Heart left ventricle (tissue), 16 donors: ENCODE measurements at regions not wholly inside any gene's neighbourhood (a gene's known extent, or its start where the extent isn't known, plus 50 kb on each side); places are given as distances from the start of the nearest gene placed in this dataset.
A peak's percentile ranks its signal among the peaks of the same experiment; 100 is the strongest.

ENCODE experiments used
- ATAC-seq, 4 donors: fragments of 200-7000 bp; cut with Tn5 transposase; one replicate each; pipeline ENCODE4 v1.9.1; 2020 to 2022; ENCODE audit warnings: moderate library complexity in 4 of 4, mild to moderate bottlenecking in 3 of 4, moderate number of reproducible peaks in 1 of 4
- DNase-seq, 5 donors: peaks; one replicate each; pipeline ENCODE4 v3.0.0-alpha.2; 2020
- H3K27ac ChIP-seq, 12 donors: fragments of 200-600 bp; sonication (generic) in 4 of 12; one replicate each; pipeline versions ENCODE4 v1.5.0 to v1.8.0; 2016 to 2022; ENCODE audit warnings: mild to moderate bottlenecking in 2 of 12
- H3K27me3 ChIP-seq, 9 donors: fragments of 200-600 bp; sonication (generic) in 2 of 9; one replicate each; pipeline versions ENCODE4 v1.5.1 to v1.8.0; 2016 to 2022; ENCODE audit warnings: mild to moderate bottlenecking in 3 of 9
- H3K36me3 ChIP-seq, 9 donors: fragments of 200-600 bp; sonication (generic) in 2 of 9; one replicate each; pipeline versions ENCODE4 v1.5.0 to v1.8.0; 2018 to 2022; ENCODE audit warnings: mild to moderate bottlenecking in 2 of 9
- H3K4me1 ChIP-seq, 12 donors: fragments of 200-600 bp; sonication (generic) in 4 of 12; one replicate each; pipeline versions ENCODE4 v1.5.0 to v1.8.0; 2016 to 2022; ENCODE audit warnings: mild to moderate bottlenecking in 3 of 12
- H3K4me3 ChIP-seq, 12 donors: fragments of 200-600 bp; sonication (generic) in 4 of 12; one replicate each; pipeline versions ENCODE4 v1.5.0 to v1.8.0; 2017 to 2022; ENCODE audit warnings: mild to moderate bottlenecking in 9 of 12, moderate library complexity in 4 of 12
- H3K9me3 ChIP-seq, 12 donors: fragments of 200-600 bp; sonication (generic) in 4 of 12; one replicate each; pipeline versions ENCODE4 v1.5.0 to v1.8.0; 2016 to 2022; ENCODE audit warnings: mild to moderate bottlenecking in 1 of 12
- CTCF ChIP-seq, 12 donors: fragments of 200-600 bp; sonication (generic) in 4 of 12; IDR thresholded peaks; one replicate each; pipeline versions ENCODE4 v1.5.0 to v1.8.0; 2018 to 2022; ENCODE audit warnings: antibody characterized with exemption in 12 of 12, mild to moderate bottlenecking in 5 of 12
- POLR2A ChIP-seq, 2 donors: fragments of 450-650 bp; IDR thresholded peaks; one replicate each; pipeline ENCODE4 v1.6.1; 2017; ENCODE audit warnings: antibody characterized with exemption in 2 of 2, mild to moderate bottlenecking in 2 of 2, moderate library complexity in 2 of 2
- WGBS, 4 donors: extraction: QIAGEN DNeasy Blood & Tissue Kit in 2 of 4; methylation state at CpG; one replicate each; pipeline versions ENCODE4 v1.1.5 to v1.1.7; 2013 to 2018; 5-methylcytosine and 5-hydroxymethylcytosine counted together
- intact Hi-C, 10 donors: fragments of 100-400 bp; cut with DNase I; formaldehyde crosslinking; loops; one replicate each; pipeline versions ENCODE4 v1.11.1 to v1.14.2; 2022
- donor health status: ischemic (EF 13 %, LVEDD 7.1; RV severe dilation, severe dysfunction).
- donor health status: healthy with polysubstance abuse.
- donor health status: DM: no; HTN: yes; CAD: no.
- donor health status: DM: no; HTN: no; CAD: no.
- donor health status: ischemic (EF 25% LVEDD 6.9; RV normal size, moderate dysfunction).
- donor health status: ischemic (EF 25% LVEDD 5.7; RV mildly dilated, moderate dysfunction).
- donor health status: healthy.
- donor health status: DM: yes; HTN: yes; CAD: no.
- donor health status: ischemic (EF 35%, LVEDD 5.7; RV mildly dilated, moderate dysfunction).
- donor health status: nonischemic (EF 11% LVEDD 7.7; RV severe dilation, severe dysfunction).
- donor health status: DM: yes; HTN: yes; CAD: no.
- donor health status: PGD.
- donor health status: ischemic (EF 29% LVEDD 5.4; RV normal size, mild dysfunction).
- donor health status: nonischemic (EF 23%, LVEDD 6.1; RV moderate dilation, normal function).

GRCh38 chr9:13580760-13581159 lies 301.3 kb upstream of the MPDZ start:
- intact Hi-C loops, result loop anchor here in 2 of 10 donors (10.0 kb wide), 1 partner anchor 64 kb away; no protein-coding TSS in a partner anchor
- ATAC-seq (no peak), DNase-seq (no peak)
- peaks cover 0 to 10% (median under 1%) of the 10 kb centered on the region in 12 donors for H3K4me1 ChIP-seq
- H3K36me3 ChIP-seq, result no peaks in the 10 kb centered on the region
- no peaks in the 10 kb centered on the region for H3K27me3 ChIP-seq
- WGBS, 4 donors, result 90 to 97% (median 95%) methylated on average over 5 of the region's 5 CpGs
- TF ChIP-seq CTCF (IDR thresholded peaks at IDR 0.05) (no peak), POLR2A (IDR thresholded peaks at IDR 0.05) (no peak)
- H3K4me3 ChIP-seq, result no peak overlapping the region
- no peak overlapping the region for H3K27ac ChIP-seq
- no peaks in the 10 kb centered on the region for H3K9me3 ChIP-seq

- no peak for DNase-seq
- TF ChIP-seq CTCF (IDR thresholded peaks at IDR 0.05), result no peak
- no peak for TF ChIP-seq POLR2A (IDR thresholded peaks at IDR 0.05)
- H3K27ac ChIP-seq, result no peak overlapping the region
- no peak overlapping the region for H3K4me3 ChIP-seq
- intact Hi-C loops, result loop anchor here in 2 of 10 donors (10.0 kb wide), 1 partner anchor 65 kb away; no protein-coding TSS in a partner anchor
- 86 to 91% (median 89%) methylated on average over 3 of the region's 3 CpGs for WGBS, 4 donors
- H3K4me1 ChIP-seq, result peaks cover 0 to 13% (median 0%) of the 10 kb centered on the region in 12 donors
- no peaks in the 10 kb centered on the region for H3K36me3 ChIP-seq
- no peaks in the 10 kb centered on the region for H3K27me3 ChIP-seq
- no peaks in the 10 kb centered on the region for H3K9me3 ChIP-seq
- ATAC-seq, result no peak
These were observed 300.6 kb upstream of the MPDZ start for GRCh38 chr9:13580131-13580530.

DNA sequence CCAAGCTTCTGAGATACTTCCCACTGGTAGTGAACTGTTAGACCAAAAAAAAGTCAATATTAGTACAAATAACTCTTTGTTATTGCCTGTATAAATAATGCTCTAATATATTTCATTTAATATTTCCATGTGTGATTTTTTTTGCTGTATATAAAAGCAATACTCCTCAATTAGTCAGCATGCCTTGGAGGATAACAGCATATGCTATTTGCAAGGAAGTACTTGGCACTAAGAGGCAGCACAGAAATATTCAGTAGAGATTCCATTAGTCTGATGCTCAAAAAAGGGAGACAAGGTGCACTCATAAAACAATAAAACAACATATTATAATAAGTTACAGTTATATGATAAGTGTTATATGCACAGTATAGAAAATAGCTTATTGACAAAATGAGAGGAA lies 296.6 kb upstream of the MPDZ start:
- ATAC-seq (no peak), DNase-seq (no peak)
- no peaks in the 10 kb centered on the region for H3K9me3 ChIP-seq
- TF ChIP-seq POLR2A (IDR thresholded peaks at IDR 0.05), result no peak
- no peak for TF ChIP-seq CTCF (IDR thresholded peaks at IDR 0.05)
- H3K4me3 ChIP-seq, result no peak overlapping the region
- peaks cover 0 to 15% (median 1%) of the 10 kb centered on the region in 12 donors for H3K4me1 ChIP-seq
- intact Hi-C loops, result loop anchor here in 2 of 10 donors (5.0 to 10.0 kb wide), 2 partner anchors 129 to 769 kb away; no protein-coding TSS in a partner anchor
- peak overlapping the region in 5 of 12 donors; percentile 20 to 40 (median 29) for H3K27ac ChIP-seq
- H3K27me3 ChIP-seq, result no peaks in the 10 kb centered on the region
- no peaks in the 10 kb centered on the region for H3K36me3 ChIP-seq

DNA sequence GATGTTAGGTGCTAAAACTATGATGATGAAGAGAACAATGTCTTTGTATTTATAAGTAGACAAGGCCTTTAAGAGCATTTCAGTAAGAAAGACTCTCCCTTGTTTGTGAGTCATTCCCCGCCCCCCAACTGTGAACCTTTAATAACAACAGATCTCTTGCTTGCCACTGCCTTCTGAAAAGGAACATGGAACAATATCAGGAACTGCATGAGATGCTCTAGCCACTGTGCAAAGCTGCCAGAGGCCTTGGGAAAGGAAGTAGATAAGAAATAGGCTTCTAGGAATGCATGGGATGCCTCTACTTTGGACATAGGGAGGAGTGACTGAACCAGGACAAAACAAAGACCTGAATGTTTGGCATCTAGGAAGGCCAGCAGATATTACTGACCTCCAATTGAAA lies 296.1 kb upstream of the MPDZ start:
- DNase-seq (peak in 3 of 5 donors; percentile 41 to 61 (median 50)), ATAC-seq (peak; percentile 55 to 91 (median 70))
- intact Hi-C loops, result loop anchor here in 2 of 10 donors (5.0 to 10.0 kb wide), 2 partner anchors 128 to 769 kb away; no protein-coding TSS in a partner anchor
- Histone ChIP-seq H3K27me3 (no peaks in the 10 kb centered on the region), H3K27ac (peak overlapping the region in 10 of 12 donors; percentile 25 to 73 (median 43)), H3K4me1 (peaks cover 0 to 19% (median 6%) of the 10 kb centered on the region in 12 donors), H3K36me3 (no peaks in the 10 kb centered on the region), H3K4me3 (no peak overlapping the region), H3K9me3 (no peaks in the 10 kb centered on the region)
- WGBS, 4 donors, result 50 to 78% (median 77%) methylated on average over 1 of the region's 1 CpG
- TF ChIP-seq CTCF (IDR thresholded peaks at IDR 0.05), result no peak
- TF ChIP-seq POLR2A (IDR thresholded peaks at IDR 0.05), result no peak
